Testis (tissue), 2 donors: ENCODE measurements at regions not wholly inside any gene's neighbourhood (a gene's known extent, or its start where the extent isn't known, plus 50 kb on each side); places are given as distances from the start of the nearest gene placed in this dataset.
"Not testable (repeated sequence)": the region's sequence is repeated elsewhere in the genome, so short reads cannot be mapped to it uniquely, and the experiment has no call there.

ENCODE experiments used
- DNase-seq: peaks from one replicate; pipeline ENCODE4 v3.0.0-alpha.2; 2019
- H3K27ac ChIP-seq, 2 donors: fragments of 200-600 bp; sonication (generic); one replicate each; pipeline ENCODE4 v1.5.1; 2019
- H3K27me3 ChIP-seq: fragments of 200-600 bp; sonication (generic); one replicate; pipeline ENCODE4 v1.5.1; 2019
- H3K36me3 ChIP-seq: fragments of 200-600 bp; sonication (generic); one replicate; pipeline ENCODE4 v1.5.1; 2017; ENCODE audit warnings: low read depth; ENCODE audit errors: missing control alignments
- H3K4me1 ChIP-seq: fragments of 200-600 bp; sonication (generic); one replicate; pipeline ENCODE4 v1.5.1; 2019
- H3K4me3 ChIP-seq, 2 donors: fragments of 200-600 bp; sonication (generic); one replicate each; pipeline ENCODE4 v1.5.1; 2017 to 2019
- H3K9me3 ChIP-seq: fragments of 200-600 bp; sonication (generic); one replicate; pipeline ENCODE4 v1.5.1; 2017
- POLR2A ChIP-seq: fragments of 450-650 bp; IDR thresholded peaks from one replicate; pipeline ENCODE4 v1.6.1; 2017; ENCODE audit warnings: antibody characterized with exemption, mild to moderate bottlenecking, moderate library complexity
- WGBS, 2 donors: methylation state at CpG; one replicate each; pipeline ENCODE4 v1.1.5; 2018; 5-methylcytosine and 5-hydroxymethylcytosine counted together
- intact Hi-C: fragments of 100-400 bp; cut with DNase I; formaldehyde crosslinking; loops from one replicate; pipeline ENCODE4 v1.15.1; 2023; ENCODE audit warnings: low total_unique reads
- TF ChIP-seq, protein P1 (sequence below), 3 experiments: fragments of 450-650 bp in 2 of 3; fragments of 200-600 bp in 1 of 3; sonication (generic) in 1 of 3; IDR thresholded peaks; one replicate each; pipeline ENCODE4 v1.5.1; 2016 to 2019; ENCODE audit warnings: antibody characterized with exemption in 3 of 3, mild to moderate bottlenecking in 2 of 3, moderate library complexity in 1 of 3

DNA sequence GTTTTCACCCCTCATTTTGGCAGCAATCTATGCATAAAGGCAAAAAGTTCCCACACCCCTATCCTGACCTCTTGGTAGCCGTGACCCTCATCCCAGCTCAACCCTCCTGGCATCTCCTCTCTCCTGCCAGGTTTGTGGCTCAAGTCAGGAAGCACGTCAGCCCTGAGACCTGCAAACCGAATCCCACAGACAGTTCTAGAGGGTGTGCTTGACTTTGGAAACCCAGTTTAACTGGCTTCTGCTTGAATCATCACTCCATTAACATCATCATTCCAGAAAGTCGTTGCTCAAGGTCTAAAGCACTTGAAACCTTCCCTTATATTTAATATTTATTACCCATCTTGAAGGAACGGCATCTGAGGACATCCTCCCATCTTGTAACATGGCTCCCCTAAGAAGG, 133.4 kb upstream of the ERG start:
- 61 to 74% methylated on average over 5 of the region's 5 CpGs for WGBS, 2 donors
- no peak overlapping the region for H3K4me3 ChIP-seq
- intact Hi-C loops, result no loop called here
- no peaks in the 10 kb centered on the region for H3K4me1 ChIP-seq
- H3K9me3 ChIP-seq, result no peaks in the 10 kb centered on the region
- TF ChIP-seq POLR2A, result no peak
- TF ChIP-seq, protein P1, sequence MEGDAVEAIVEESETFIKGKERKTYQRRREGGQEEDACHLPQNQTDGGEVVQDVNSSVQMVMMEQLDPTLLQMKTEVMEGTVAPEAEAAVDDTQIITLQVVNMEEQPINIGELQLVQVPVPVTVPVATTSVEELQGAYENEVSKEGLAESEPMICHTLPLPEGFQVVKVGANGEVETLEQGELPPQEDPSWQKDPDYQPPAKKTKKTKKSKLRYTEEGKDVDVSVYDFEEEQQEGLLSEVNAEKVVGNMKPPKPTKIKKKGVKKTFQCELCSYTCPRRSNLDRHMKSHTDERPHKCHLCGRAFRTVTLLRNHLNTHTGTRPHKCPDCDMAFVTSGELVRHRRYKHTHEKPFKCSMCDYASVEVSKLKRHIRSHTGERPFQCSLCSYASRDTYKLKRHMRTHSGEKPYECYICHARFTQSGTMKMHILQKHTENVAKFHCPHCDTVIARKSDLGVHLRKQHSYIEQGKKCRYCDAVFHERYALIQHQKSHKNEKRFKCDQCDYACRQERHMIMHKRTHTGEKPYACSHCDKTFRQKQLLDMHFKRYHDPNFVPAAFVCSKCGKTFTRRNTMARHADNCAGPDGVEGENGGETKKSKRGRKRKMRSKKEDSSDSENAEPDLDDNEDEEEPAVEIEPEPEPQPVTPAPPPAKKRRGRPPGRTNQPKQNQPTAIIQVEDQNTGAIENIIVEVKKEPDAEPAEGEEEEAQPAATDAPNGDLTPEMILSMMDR (IDR thresholded peaks at IDR 0.05), result no peak
- no peak overlapping the region for H3K27ac ChIP-seq
- H3K27me3 ChIP-seq, result no peaks in the 10 kb centered on the region
- no peaks in the 10 kb centered on the region for H3K36me3 ChIP-seq
- DNase-seq, result no peak

DNA sequence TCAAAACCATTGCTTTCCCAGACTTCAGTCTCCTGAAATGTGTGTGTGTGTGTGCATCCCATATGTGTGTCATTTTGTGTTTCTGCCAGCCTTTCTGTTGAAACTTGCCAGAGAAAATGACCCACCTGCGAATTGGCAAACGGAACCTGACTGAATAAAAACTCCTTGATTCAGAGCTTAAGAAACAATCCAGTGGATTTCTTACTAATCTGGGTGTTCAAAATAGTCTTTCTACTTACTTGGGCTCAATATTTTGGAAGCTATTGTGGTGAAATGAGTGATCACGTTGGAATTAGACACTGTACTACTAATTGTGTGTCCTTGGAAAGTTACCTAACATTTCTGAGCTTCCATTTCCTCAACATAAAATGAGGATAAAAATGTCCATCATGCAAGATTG, 138.9 kb upstream of the ERG start:
- DNase-seq, result no peak
- Histone ChIP-seq H3K4me1 (no peaks in the 10 kb centered on the region), H3K36me3 (no peaks in the 10 kb centered on the region), H3K4me3 (no peak overlapping the region), H3K27me3 (no peaks in the 10 kb centered on the region), H3K27ac (no peak overlapping the region), H3K9me3 (no peaks in the 10 kb centered on the region)
- TF ChIP-seq, protein P1 (IDR thresholded peaks at IDR 0.05), result no peak
- no peak for TF ChIP-seq POLR2A
- intact Hi-C loops, result no loop called here
- 81 to 85% methylated on average over 3 of the region's 3 CpGs for WGBS, 2 donors

DNA sequence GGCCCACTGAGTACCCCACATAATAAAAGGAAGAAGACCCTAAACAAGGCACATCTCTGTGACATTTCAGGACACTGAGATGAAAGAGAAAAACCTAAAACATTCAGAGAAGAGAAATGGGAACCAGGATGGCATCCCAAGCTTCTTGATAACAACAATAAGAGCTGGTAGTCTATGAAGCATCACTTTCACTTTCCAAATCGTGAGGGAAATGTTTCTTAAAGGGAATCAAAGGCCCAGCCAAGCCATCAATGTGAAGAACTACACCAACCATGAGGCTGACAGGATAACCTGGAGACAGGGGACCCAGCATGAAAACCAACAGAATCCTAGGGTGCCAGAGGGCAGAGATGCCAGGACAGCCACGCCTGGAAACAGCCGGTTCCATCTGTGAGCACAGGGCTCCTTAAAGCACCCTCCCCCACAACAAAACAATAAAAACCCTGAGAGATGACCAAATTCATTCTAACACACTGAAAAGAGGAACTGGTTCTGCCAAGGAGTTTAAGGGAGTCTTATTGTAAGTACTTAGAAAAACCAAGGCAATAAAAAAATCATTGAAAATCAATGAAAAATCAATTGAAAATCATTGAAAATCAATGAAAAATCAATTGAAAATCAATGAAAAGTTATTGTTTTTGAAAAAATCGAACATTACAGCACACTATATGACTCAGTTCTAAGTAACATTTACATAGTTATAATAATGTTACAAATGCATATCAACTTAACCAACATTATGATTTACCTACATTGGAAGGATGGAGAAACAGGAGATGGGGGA, 141.5 kb upstream of the ERG start:
- no peak for DNase-seq
- no peak overlapping the region for H3K4me3 ChIP-seq
- no peak for TF ChIP-seq POLR2A
- TF ChIP-seq, protein P1 (IDR thresholded peaks at IDR 0.05), result no peak
- no peaks in the 10 kb centered on the region for H3K4me1 ChIP-seq
- intact Hi-C loops, result no loop called here
- no peaks in the 10 kb centered on the region for H3K9me3 ChIP-seq
- 67 to 72% methylated on average over 4 of the region's 4 CpGs for WGBS, 2 donors
- H3K27ac ChIP-seq, result no peak overlapping the region
- H3K36me3 ChIP-seq, result no peaks in the 10 kb centered on the region
- no peaks in the 10 kb centered on the region for H3K27me3 ChIP-seq

DNA sequence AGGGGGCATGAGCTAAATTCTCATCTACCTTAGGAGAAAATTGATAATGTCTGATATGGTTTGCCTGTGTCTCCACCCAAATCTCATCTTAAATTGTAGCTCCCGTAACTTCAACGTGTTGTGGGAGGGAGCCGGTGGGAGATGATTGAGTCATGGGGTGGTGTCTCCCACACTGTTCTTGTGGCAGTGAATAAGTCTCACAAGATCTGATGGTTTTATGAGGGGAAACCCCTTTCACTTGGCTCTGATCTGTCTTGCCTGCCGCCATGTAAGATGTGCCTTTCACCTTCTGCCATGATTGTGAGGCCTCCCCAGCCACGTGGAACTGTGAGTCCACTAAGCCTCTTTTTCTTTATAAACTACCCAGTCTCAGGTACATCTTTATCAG, 142.1 kb upstream of the ERG start:
- H3K4me3 ChIP-seq, intact Hi-C loops, H3K36me3 ChIP-seq, H3K4me1 ChIP-seq, H3K9me3 ChIP-seq, H3K27ac ChIP-seq, H3K27me3 ChIP-seq, DNase-seq: not testable (repeated sequence)
- WGBS, 2 donors, result 93 to 95% methylated on average over 5 of the region's 5 CpGs

DNA sequence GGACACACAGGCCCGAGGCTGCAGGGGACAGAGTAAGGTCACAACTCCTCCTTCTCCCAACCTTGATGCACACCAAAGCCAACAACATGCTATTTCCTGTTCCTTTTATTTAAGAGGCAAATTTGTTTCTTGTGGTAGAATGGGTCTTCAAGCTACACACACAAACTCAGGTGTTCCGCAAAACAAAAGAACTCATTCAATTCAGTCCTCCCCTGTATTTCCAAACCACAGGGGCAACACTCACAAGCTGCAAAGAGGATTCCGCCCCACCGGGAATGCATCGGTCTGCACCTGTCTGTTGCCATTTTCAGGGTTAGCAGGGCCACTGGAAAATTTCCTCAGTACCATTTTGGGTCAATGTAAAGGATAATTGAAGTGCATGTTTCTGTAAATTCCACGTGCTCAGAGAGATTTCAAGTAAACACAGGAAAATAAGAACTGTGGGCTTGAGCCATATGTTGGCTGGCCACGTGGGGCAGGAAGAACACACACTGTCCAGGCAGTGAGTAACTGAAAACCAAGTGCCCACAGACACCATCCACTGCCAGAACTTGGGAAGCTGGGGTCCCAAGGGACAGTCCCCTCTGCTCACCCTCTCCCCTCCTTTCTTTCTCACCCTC, 145.2 kb upstream of the ERG start:
- H3K4me3 ChIP-seq, result no peak overlapping the region
- intact Hi-C loops, result no loop called here
- H3K36me3 ChIP-seq, result no peaks in the 10 kb centered on the region
- no peaks in the 10 kb centered on the region for H3K27me3 ChIP-seq
- H3K4me1 ChIP-seq, result no peaks in the 10 kb centered on the region
- H3K9me3 ChIP-seq, result no peaks in the 10 kb centered on the region
- 80 to 85% methylated on average over 7 of the region's 7 CpGs for WGBS, 2 donors
- no peak for DNase-seq
- no peak for TF ChIP-seq POLR2A
- TF ChIP-seq, protein P1 (IDR thresholded peaks at IDR 0.05), result no peak
- H3K27ac ChIP-seq, result no peak overlapping the region
